ENCODE measurements at regions not wholly inside any gene's neighbourhood (a gene's known extent, or its start where the extent isn't known, plus 50 kb on each side); places are given as distances from the start of the nearest gene placed in this dataset.

DNA sequence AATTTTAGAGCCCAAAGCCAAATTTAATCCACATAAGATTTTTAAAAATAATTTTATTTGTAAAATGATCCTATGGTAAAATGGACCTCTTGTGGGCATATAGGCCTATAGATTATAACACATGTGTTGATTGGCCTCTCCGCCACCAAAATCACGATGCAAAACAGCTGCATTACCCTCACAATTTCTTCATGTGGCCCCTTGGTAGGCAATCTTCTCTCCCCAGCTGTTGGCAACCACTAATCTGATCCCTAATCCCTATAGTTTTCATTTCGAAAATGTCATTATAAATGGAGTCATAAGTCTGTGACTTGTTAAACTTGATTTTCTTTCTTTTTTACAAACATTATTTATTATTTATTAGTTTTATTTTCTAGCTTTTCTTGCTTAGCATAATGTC is 263.9 kb upstream of the SULF2 start:
- 48 to 59% (median 55%) methylated on average over 3 of the region's 3 CpGs for WGBS, 3 donors
- TF ChIP-seq, protein P1, sequence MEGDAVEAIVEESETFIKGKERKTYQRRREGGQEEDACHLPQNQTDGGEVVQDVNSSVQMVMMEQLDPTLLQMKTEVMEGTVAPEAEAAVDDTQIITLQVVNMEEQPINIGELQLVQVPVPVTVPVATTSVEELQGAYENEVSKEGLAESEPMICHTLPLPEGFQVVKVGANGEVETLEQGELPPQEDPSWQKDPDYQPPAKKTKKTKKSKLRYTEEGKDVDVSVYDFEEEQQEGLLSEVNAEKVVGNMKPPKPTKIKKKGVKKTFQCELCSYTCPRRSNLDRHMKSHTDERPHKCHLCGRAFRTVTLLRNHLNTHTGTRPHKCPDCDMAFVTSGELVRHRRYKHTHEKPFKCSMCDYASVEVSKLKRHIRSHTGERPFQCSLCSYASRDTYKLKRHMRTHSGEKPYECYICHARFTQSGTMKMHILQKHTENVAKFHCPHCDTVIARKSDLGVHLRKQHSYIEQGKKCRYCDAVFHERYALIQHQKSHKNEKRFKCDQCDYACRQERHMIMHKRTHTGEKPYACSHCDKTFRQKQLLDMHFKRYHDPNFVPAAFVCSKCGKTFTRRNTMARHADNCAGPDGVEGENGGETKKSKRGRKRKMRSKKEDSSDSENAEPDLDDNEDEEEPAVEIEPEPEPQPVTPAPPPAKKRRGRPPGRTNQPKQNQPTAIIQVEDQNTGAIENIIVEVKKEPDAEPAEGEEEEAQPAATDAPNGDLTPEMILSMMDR (IDR thresholded peaks at IDR 0.05), result no peak

DNA sequence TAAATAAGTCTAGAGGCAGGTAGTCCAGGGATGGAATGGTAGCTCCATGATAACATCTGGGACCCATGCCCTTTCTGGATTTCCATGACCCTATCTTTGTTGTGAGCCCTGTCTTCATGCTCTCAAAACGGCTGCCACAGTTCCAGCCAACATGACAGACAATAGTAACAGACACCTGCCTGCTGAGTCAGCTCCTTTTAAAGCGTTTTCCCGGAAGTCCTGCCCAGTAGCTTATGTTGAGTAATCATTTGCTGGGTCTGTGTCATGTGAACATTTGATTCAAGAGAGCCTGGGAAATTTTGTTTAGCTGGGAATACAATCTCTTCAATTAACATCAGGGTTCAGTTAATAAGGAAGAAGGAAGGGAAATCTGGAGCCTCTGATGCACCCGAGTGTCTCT is 262.2 kb upstream of the SULF2 start:
- 57 to 67% (median 59%) methylated on average over 4 of the region's 4 CpGs for WGBS, 3 donors
- intact Hi-C loops (cut with DNase I), result no loop called here
- TF ChIP-seq, protein P1 (IDR thresholded peaks at IDR 0.05), result no peak
- H3K4me1 ChIP-seq, result no peaks in the 10 kb centered on the region
- H3K27ac ChIP-seq, result no peak overlapping the region
- DNase-seq (no peak), ATAC-seq (no peak)
- no peaks in the 10 kb centered on the region for H3K27me3 ChIP-seq (ENCODE audit: insufficient read depth in 3 of 3, low read length in 2 of 3)
- no peaks in the 10 kb centered on the region for H3K36me3 ChIP-seq (ENCODE audit: insufficient read depth in 1 of 2, low read depth in 1 of 2)
- H3K4me3 ChIP-seq, result no peak overlapping the region
- H3K9me3 ChIP-seq, result no peaks in the 10 kb centered on the region

More for the DNA sequence above, 263.9 kb upstream of the SULF2 start:
- no peaks in the 10 kb centered on the region for H3K27me3 ChIP-seq (ENCODE audit: insufficient read depth in 3 of 3, low read length in 2 of 3)
- no peaks in the 10 kb centered on the region for H3K9me3 ChIP-seq
- ATAC-seq (no peak), DNase-seq (no peak)
- intact Hi-C loops (cut with DNase I), result no loop called here
- H3K4me3 ChIP-seq, result no peak overlapping the region
- H3K27ac ChIP-seq, result no peak overlapping the region
- no peaks in the 10 kb centered on the region for H3K36me3 ChIP-seq (ENCODE audit: insufficient read depth in 1 of 2, low read depth in 1 of 2)
- no peaks in the 10 kb centered on the region for H3K4me1 ChIP-seq

DNA sequence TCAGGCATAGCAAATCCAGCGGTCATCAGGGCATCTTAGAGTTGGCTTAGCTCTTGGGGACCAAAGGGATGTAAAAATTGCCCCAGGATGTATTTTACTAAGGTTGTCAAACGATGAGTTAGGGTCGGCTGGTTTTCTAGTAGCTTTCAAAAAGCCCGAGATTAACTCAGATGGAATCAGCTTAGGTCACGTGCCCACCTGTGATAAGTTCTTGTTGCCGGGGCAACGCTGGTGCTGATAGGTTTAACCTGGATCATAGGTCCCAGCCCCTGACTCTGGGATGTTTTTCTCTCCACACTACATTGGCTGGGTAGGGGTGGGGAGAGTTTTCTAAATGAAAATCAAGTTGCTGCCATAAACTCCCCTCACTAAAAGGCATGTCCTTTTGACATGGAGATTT is 257.3 kb upstream of the SULF2 start:
- DNase-seq (no peak), ATAC-seq (no peak)
- Histone ChIP-seq H3K4me1 (no peaks in the 10 kb centered on the region), H3K27me3 (ENCODE audit: insufficient read depth in 3 of 3, low read length in 2 of 3) (peaks cover 0 to 4% (median 0%) of the 10 kb centered on the region in 3 donors), H3K9me3 (no peaks in the 10 kb centered on the region), H3K36me3 (ENCODE audit: insufficient read depth in 1 of 2, low read depth in 1 of 2) (no peaks in the 10 kb centered on the region), H3K4me3 (no peak overlapping the region), H3K27ac (no peak overlapping the region)
- WGBS, 3 donors, result 74 to 90% (median 78%) methylated on average over 7 of the region's 7 CpGs
- intact Hi-C loops (cut with DNase I), result no loop called here
- TF ChIP-seq, protein P1 (IDR thresholded peaks at IDR 0.05), result no peak

DNA sequence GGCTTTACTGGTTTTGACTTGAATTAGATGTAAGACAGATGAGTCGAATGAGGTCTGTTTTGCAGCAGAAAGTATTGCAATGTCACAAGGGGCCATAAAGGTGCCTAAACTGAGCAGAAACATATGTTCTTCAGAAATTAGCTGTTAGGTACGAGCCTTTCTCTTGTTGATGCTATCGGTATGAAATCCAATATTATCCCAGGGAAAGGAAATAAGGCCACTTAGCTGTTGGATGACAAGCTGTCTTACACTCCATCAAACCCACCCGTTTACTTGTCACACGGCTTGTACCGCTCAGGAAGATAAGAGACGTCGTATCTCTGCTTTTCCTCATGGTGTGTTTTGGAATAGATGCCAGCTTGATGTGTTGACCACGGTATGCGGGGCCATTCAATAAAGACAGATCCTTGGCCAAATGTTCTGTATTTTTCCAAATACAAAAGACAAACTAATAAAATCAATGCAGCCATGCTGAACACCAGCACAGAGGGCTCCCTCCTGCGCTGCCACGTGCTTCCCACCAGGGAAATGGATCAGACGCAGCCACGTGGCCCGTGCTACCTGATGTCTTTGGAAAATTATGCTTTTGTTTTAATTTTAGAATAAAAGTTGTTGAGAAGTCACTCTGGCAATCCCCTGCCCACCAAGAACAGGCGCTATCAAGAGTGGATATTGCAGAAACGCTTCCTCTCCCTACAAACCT is 255.9 kb upstream of the SULF2 start:
- Histone ChIP-seq H3K27ac (no peak overlapping the region), H3K4me3 (no peak overlapping the region), H3K9me3 (no peaks in the 10 kb centered on the region), H3K4me1 (no peaks in the 10 kb centered on the region), H3K27me3 (ENCODE audit: insufficient read depth in 3 of 3, low read length in 2 of 3) (peaks cover 0 to 4% (median 0%) of the 10 kb centered on the region in 3 donors), H3K36me3 (ENCODE audit: insufficient read depth in 1 of 2, low read depth in 1 of 2) (no peaks in the 10 kb centered on the region)
- 61 to 67% (median 63%) methylated on average over 17 of the region's 17 CpGs for WGBS, 3 donors
- TF ChIP-seq, protein P1 (IDR thresholded peaks at IDR 0.05), result no peak
- DNase-seq (no peak), ATAC-seq (no peak)
- intact Hi-C loops (cut with DNase I), result no loop called here

DNA sequence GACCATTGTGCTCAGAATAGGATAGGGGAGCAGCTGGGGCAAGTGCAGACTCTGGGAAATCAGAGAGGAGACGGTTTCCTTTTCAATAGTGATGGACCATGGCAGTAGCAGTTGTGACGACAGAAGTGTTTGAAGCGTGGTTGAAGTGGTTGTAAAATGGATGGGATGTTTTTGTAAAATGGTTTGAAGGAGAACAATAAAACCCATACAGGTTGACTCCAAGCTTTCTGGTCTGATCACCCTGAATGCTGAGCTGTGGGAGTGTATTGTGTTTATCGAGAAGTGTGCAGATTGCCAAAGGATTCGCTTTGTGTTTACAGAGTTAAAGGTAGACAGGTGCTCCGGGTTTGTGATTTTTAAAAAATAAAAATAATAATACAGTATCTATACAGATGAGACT is 255.2 kb upstream of the SULF2 start:
- no peak for ATAC-seq
- no peak for DNase-seq
- no peak overlapping the region for H3K27ac ChIP-seq
- no peaks in the 10 kb centered on the region for H3K9me3 ChIP-seq
- H3K4me1 ChIP-seq, result no peaks in the 10 kb centered on the region
- intact Hi-C loops (cut with DNase I), result no loop called here
- no peak overlapping the region for H3K4me3 ChIP-seq
- TF ChIP-seq, protein P1 (IDR thresholded peaks at IDR 0.05), result no peak
- peaks cover 0 to 4% (median 0%) of the 10 kb centered on the region in 3 donors for H3K27me3 ChIP-seq (ENCODE audit: insufficient read depth in 3 of 3, low read length in 2 of 3)
- 79 to 88% (median 84%) methylated on average over 6 of the region's 6 CpGs for WGBS, 3 donors
- no peaks in the 10 kb centered on the region for H3K36me3 ChIP-seq (ENCODE audit: insufficient read depth in 1 of 2, low read depth in 1 of 2)
